CD4-positive, CD25-positive, alpha-beta regulatory T cell (primary cell): ENCODE measurements at regions not wholly inside any gene's neighbourhood (a gene's known extent, or its start where the extent isn't known, plus 50 kb on each side); places are given as distances from the start of the nearest gene placed in this dataset.

Source experiments
- ATAC-seq, 2 donors: fragments of 150-1000 bp; cut with Tn5 transposase; one replicate each; pipeline ENCODE4 v1.10.0; 2021; ENCODE audit warnings: low read depth in 2 of 2, moderate number of reproducible peaks in 2 of 2, moderate library complexity in 1 of 2
- DNase-seq, 3 donors: peaks; one replicate each; pipeline versions ENCODE4 v3.0.0 to v3.0.0-alpha.2; 2012 to 2022; ENCODE audit warnings: mixed read lengths in 1 of 3
- H3K27ac ChIP-seq: one replicate; pipeline ENCODE4 v1.7.0; 2013; ENCODE audit warnings: mild to moderate bottlenecking, low read length; ENCODE audit not compliant: insufficient read depth, poor library complexity, severe bottlenecking
- H3K27me3 ChIP-seq: one replicate; pipeline ENCODE4 v1.7.0; 2013; ENCODE audit warnings: low read length; ENCODE audit not compliant: control insufficient read depth, insufficient read depth
- H3K36me3 ChIP-seq: one replicate; pipeline ENCODE4 v1.7.0; 2013; ENCODE audit warnings: mild to moderate bottlenecking, low read length, moderate library complexity; ENCODE audit not compliant: control insufficient read depth, insufficient read depth
- H3K4me1 ChIP-seq: 2 replicates; pipeline ENCODE4 v1.7.0; 2013; ENCODE audit warnings: mild to moderate bottlenecking, low read length; ENCODE audit not compliant: insufficient read depth, control insufficient read depth, poor library complexity, severe bottlenecking
- H3K4me3 ChIP-seq: one replicate; pipeline ENCODE4 v1.7.0; 2013; ENCODE audit warnings: low read depth, mild to moderate bottlenecking, low read length, moderate library complexity
- H3K9me3 ChIP-seq, 2 experiments: 1 replicate in 1 of 2; 2 replicates in 1 of 2; pipeline ENCODE4 v1.7.0; 2013; ENCODE audit warnings: low read length in 2 of 2, mild to moderate bottlenecking in 1 of 2, moderate library complexity in 1 of 2; ENCODE audit not compliant: control insufficient read depth in 2 of 2
- H3K27ac Mint-ChIP-seq, 3 donors: one replicate each; pipeline ENCODE4 v1.8.0; 2020 to 2022; ENCODE audit warnings: mild to moderate bottlenecking in 3 of 3, mixed read lengths in 3 of 3, moderate library complexity in 2 of 3
- H3K27me3 Mint-ChIP-seq: one replicate; pipeline ENCODE4 v1.8.0; 2022; ENCODE audit warnings: mild to moderate bottlenecking, mixed read lengths
- H3K36me3 Mint-ChIP-seq: one replicate; pipeline ENCODE4 v1.8.0; 2020; ENCODE audit warnings: mixed read lengths
- H3K4me1 Mint-ChIP-seq, 4 donors: one replicate each; pipeline ENCODE4 v1.8.0; 2020 to 2022; ENCODE audit warnings: mixed read lengths in 4 of 4, mild to moderate bottlenecking in 1 of 4
- H3K4me3 Mint-ChIP-seq, 4 donors: one replicate each; pipeline ENCODE4 v1.8.0; 2020 to 2022; ENCODE audit warnings: mild to moderate bottlenecking in 4 of 4, mixed read lengths in 4 of 4, moderate library complexity in 3 of 4
- H3K9me3 Mint-ChIP-seq, 7 donors: one replicate each; pipeline ENCODE4 v1.8.0; 2020 to 2022; ENCODE audit warnings: mixed read lengths in 7 of 7, mild to moderate bottlenecking in 3 of 7, moderate library complexity in 2 of 7

DNA sequence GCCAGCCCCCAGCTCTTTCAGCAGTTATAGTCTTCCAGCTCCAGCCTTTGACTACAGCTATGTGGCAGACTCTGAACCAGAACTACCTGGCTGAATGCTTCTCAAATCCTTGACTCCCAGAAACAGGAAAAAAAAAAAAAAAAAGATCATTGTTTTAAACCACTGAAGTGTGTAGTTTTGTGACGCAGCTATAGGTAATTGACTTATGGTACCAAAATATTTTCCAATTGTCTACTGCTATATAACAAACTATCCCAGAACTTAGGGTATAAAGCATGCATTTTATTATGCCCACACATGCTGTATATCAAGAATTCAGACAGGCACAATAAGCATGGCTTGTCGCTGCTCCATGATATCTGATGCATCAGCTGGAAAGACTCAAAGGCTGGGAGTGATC, 127.1 kb upstream of the POC5 start:
- no peak for ATAC-seq
- H3K27ac Mint-ChIP-seq = no peak overlapping the region
- no peaks in the 10 kb centered on the region for H3K36me3 Mint-ChIP-seq
- Histone ChIP-seq H3K4me3 (no peak overlapping the region), H3K9me3 (no peaks in the 10 kb centered on the region), H3K27ac (no peak overlapping the region), H3K27me3 (peaks cover 7% of the 10 kb centered on the region), H3K4me1 (no peaks in the 10 kb centered on the region), H3K36me3 (no peaks in the 10 kb centered on the region)
- no peak for DNase-seq
- peaks cover 0 to 5% (median 1%) of the 10 kb centered on the region in 7 donors for H3K9me3 Mint-ChIP-seq
- H3K4me1 Mint-ChIP-seq = no peaks in the 10 kb centered on the region
- H3K27me3 Mint-ChIP-seq = peaks cover 17% of the 10 kb centered on the region
- H3K4me3 Mint-ChIP-seq = no peak overlapping the region

DNA sequence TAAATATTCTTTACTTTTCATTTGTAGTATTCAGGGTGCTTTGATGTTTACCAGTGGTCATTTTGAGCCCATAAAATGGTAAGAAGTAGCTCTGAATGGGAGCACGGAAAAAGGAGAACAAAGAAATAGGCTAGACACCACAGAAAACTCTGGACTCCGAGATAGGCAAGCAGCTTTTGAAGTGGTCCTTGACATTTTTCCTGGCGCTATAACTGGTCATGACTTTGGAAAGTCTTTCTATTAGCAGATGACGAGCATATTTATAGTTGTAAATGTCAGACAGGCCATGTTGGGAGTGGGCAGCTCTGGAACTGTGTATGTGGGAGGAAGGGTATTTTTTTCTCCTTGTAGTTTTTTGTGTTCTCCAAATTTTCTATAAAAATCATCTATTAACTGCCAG, 126.1 kb upstream of the POC5 start:
- H3K4me1 Mint-ChIP-seq = no peaks in the 10 kb centered on the region
- no peaks in the 10 kb centered on the region for H3K36me3 Mint-ChIP-seq
- ATAC-seq = no peak
- Histone ChIP-seq H3K4me3 (no peak overlapping the region), H3K27ac (no peak overlapping the region), H3K36me3 (no peaks in the 10 kb centered on the region), H3K4me1 (no peaks in the 10 kb centered on the region), H3K27me3 (peaks cover 7% of the 10 kb centered on the region), H3K9me3 (no peaks in the 10 kb centered on the region)
- peaks cover 0 to 5% (median 1%) of the 10 kb centered on the region in 7 donors for H3K9me3 Mint-ChIP-seq
- H3K27ac Mint-ChIP-seq = no peak overlapping the region
- no peak for DNase-seq
- peaks cover 12% of the 10 kb centered on the region for H3K27me3 Mint-ChIP-seq
- H3K4me3 Mint-ChIP-seq = no peak overlapping the region

DNA sequence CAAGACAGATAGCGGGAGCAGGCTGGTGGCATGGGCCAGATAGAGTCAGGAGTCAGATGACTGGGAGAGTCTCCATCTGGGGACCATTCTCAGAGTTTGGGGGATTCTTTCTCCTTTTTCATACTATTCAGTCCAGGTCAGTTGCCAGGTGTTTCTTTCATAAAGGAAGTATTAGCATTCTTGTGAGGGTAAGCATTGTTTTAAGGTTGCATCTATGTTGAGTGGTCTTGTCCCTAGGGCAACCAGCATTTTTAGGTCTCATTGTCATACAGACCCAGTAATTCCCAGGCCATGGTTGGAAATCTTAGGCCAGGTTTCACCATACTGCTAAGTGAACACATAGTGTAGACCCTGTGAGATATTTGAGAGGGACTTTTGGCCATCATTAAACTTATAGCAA, 122.3 kb upstream of the POC5 start:
- no peak overlapping the region for H3K27ac ChIP-seq
- Mint-ChIP-seq H3K4me1 (no peaks in the 10 kb centered on the region), H3K36me3 (no peaks in the 10 kb centered on the region), H3K27me3 (peaks cover 30% of the 10 kb centered on the region), H3K9me3 (peaks cover 0 to 5% (median 1%) of the 10 kb centered on the region in 7 donors), H3K4me3 (no peak overlapping the region), H3K27ac (no peak overlapping the region)
- DNase-seq (no peak), ATAC-seq (no peak)
- H3K4me1 ChIP-seq = no peaks in the 10 kb centered on the region
- no peaks in the 10 kb centered on the region for H3K36me3 ChIP-seq
- H3K27me3 ChIP-seq = peaks cover 2% of the 10 kb centered on the region
- H3K9me3 ChIP-seq = no peaks in the 10 kb centered on the region
- no peak overlapping the region for H3K4me3 ChIP-seq

DNA sequence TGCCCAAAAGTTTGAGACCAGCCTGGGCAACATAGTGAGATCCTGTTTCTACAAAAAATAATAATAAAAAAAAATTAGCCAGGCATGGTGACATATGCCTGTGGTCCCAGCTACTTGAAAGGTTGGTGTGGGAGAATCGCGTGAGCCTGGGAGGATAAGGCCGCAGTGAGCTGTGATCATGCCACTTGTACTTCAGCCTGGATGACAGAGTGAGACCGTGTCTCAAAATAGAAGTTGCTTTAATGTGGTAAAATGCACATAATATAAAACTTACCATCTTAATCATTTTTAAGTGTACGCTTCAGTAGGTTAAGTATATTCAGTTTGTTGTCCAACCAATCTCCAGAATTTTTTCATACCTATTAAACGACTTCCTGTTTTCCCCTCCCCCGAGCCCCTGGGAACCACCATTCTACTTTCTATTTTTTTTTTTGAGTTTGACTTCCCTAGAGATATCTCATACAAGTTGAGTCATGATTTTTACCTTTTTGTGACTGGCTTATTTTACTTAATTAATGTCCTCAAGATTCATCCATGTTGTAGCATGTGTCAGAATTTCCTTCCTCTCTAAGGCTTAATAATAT, 120.1 kb upstream of the POC5 start:
- Histone ChIP-seq H3K36me3 (no peaks in the 10 kb centered on the region), H3K4me1 (no peaks in the 10 kb centered on the region), H3K4me3 (no peak overlapping the region), H3K27me3 (peaks cover 2% of the 10 kb centered on the region), H3K9me3 (no peaks in the 10 kb centered on the region), H3K27ac (no peak overlapping the region)
- H3K4me3 Mint-ChIP-seq = no peak overlapping the region
- H3K27me3 Mint-ChIP-seq = peaks cover 28% of the 10 kb centered on the region
- no peaks in the 10 kb centered on the region for H3K36me3 Mint-ChIP-seq
- H3K4me1 Mint-ChIP-seq = peaks cover 0 to 7% (median 0%) of the 10 kb centered on the region in 4 donors
- ATAC-seq = no peak
- no peak overlapping the region for H3K27ac Mint-ChIP-seq
- no peak for DNase-seq
- H3K9me3 Mint-ChIP-seq = peaks cover 0 to 5% (median 3%) of the 10 kb centered on the region in 7 donors

DNA sequence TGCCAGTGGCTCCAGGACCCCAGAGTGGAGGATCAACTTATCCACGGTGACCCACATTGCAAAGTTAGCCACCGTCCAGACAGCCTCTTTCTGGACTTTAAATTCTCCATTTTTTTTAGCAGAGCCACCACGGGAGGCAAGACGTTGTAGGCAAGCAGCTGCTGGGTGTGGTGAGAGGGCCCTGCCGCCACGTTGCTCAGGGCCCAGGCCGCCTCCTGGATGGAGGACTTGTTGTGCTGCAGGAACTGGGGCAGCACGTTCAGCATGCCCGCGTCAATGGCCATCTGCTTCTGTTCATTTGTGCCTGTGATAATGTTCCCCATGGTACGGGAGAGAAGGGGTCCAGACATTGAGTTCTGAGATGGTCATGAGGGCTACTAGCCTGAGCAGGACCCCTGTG, 114.3 kb upstream of the POC5 start:
- Mint-ChIP-seq H3K36me3 (no peaks in the 10 kb centered on the region), H3K4me3 (no peak overlapping the region), H3K27ac (no peak overlapping the region), H3K4me1 (peaks cover 0 to 7% (median 0%) of the 10 kb centered on the region in 4 donors), H3K9me3 (peaks cover 0 to 4% (median 1%) of the 10 kb centered on the region in 7 donors), H3K27me3 (peaks cover 22% of the 10 kb centered on the region)
- Histone ChIP-seq H3K27me3 (no peaks in the 10 kb centered on the region), H3K4me3 (no peak overlapping the region), H3K4me1 (no peaks in the 10 kb centered on the region), H3K27ac (no peak overlapping the region), H3K36me3 (no peaks in the 10 kb centered on the region), H3K9me3 (no peaks in the 10 kb centered on the region)
- ATAC-seq (no peak), DNase-seq (no peak)

DNA sequence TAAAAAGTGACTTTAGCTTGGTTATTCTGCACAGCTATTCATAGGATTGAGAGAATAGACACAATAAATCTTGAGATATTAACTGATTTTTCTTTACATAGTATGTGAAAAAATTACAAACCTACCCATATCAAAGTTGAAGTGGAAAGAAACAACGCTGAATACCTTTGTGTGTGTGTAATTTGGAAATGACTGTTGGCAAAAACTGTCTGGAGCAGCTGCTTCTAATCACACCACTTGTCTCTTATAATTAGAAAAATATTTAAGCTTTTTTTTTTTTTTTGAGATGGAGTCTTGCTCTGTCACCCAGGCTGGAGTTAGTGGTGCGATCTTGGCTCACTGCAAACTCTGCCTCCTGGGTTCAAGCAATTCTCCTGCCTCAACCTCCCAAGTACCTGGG, 110.8 kb upstream of the POC5 start:
- Histone ChIP-seq H3K27ac (no peak overlapping the region), H3K9me3 (no peaks in the 10 kb centered on the region), H3K27me3 (no peaks in the 10 kb centered on the region), H3K4me3 (no peak overlapping the region), H3K4me1 (no peaks in the 10 kb centered on the region), H3K36me3 (no peaks in the 10 kb centered on the region)
- DNase-seq (no peak), ATAC-seq (no peak)
- H3K4me1 Mint-ChIP-seq = peaks cover 0 to 5% (median 0%) of the 10 kb centered on the region in 4 donors
- peaks cover 0 to 6% (median 0%) of the 10 kb centered on the region in 7 donors for H3K9me3 Mint-ChIP-seq
- H3K27me3 Mint-ChIP-seq = peaks cover 6% of the 10 kb centered on the region
- no peaks in the 10 kb centered on the region for H3K36me3 Mint-ChIP-seq
- H3K27ac Mint-ChIP-seq = no peak overlapping the region
- no peak overlapping the region for H3K4me3 Mint-ChIP-seq

DNA sequence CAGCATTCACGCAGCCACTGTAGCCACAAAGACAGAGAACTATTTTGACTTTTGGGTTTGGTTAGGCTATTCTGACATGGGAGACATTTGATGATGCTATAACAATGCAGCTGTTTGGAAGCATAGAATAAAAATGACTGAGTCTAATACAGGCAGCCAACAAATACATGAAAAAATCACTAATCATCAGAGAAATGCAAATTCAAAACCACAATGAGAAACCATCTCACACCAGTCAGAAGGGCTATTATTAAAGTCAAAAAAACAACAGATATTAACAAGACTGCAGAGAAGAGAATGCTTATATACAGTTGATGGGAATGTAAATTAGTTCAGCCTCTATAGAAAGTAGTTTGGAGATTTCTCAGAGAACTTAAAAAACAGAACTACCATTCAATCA, 107.1 kb upstream of the POC5 start:
- H3K36me3 Mint-ChIP-seq = no peaks in the 10 kb centered on the region
- no peak overlapping the region for H3K27ac Mint-ChIP-seq
- no peaks in the 10 kb centered on the region for H3K9me3 ChIP-seq
- no peaks in the 10 kb centered on the region for H3K27me3 ChIP-seq
- no peaks in the 10 kb centered on the region for H3K4me1 ChIP-seq
- no peak for DNase-seq
- no peaks in the 10 kb centered on the region for H3K36me3 ChIP-seq
- H3K4me3 ChIP-seq = no peak overlapping the region
- peaks cover 0 to 11% (median 4%) of the 10 kb centered on the region in 7 donors for H3K9me3 Mint-ChIP-seq
- H3K4me1 Mint-ChIP-seq = no peaks in the 10 kb centered on the region
- no peak for ATAC-seq
- H3K4me3 Mint-ChIP-seq = no peak overlapping the region
- no peaks in the 10 kb centered on the region for H3K27me3 Mint-ChIP-seq
- no peak overlapping the region for H3K27ac ChIP-seq

DNA sequence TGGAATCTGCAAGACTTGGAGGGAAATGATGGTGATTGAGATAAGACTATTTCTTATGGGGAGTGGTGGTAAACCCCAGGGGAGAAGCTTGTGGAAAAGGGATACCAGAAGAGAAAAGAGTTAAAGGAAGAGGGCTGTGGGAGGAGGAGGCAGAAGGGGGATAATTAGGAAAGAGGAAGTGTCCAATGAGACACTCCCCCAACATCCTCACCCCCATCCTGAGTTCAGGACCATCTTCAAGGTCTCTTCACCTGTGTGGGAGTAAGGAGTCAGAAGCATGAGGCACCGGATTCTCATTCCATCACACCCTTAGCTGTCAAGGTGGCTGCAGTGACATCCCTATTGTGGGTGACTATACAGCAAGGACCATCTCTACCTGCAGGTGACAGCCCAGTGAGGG, 106.6 kb upstream of the POC5 start:
- Mint-ChIP-seq H3K4me1 (no peaks in the 10 kb centered on the region), H3K27ac (no peak overlapping the region), H3K36me3 (no peaks in the 10 kb centered on the region), H3K9me3 (peaks cover 0 to 11% (median 4%) of the 10 kb centered on the region in 7 donors), H3K4me3 (no peak overlapping the region), H3K27me3 (no peaks in the 10 kb centered on the region)
- Histone ChIP-seq H3K27ac (no peak overlapping the region), H3K9me3 (no peaks in the 10 kb centered on the region), H3K27me3 (no peaks in the 10 kb centered on the region), H3K36me3 (no peaks in the 10 kb centered on the region), H3K4me3 (no peak overlapping the region), H3K4me1 (no peaks in the 10 kb centered on the region)
- DNase-seq = no peak
- no peak for ATAC-seq
